Coronary artery (tissue), 2 donors: ENCODE measurements at regions not wholly inside any gene's neighbourhood (a gene's known extent, or its start where the extent isn't known, plus 50 kb on each side); places are given as distances from the start of the nearest gene placed in this dataset.

Experiments used
- DNase-seq: peaks from one replicate; pipeline ENCODE4 v3.0.0-alpha.2; 2017; ENCODE audit warnings: low spot score
- H3K27ac ChIP-seq, 2 donors: fragments of 200-600 bp; sonication (generic); one replicate each; pipeline ENCODE4 v1.5.1; 2016 to 2019
- H3K4me3 ChIP-seq: fragments of 200-600 bp; sonication (generic); 2 replicates; pipeline ENCODE4 v1.5.1; 2016; ENCODE audit warnings: mild to moderate bottlenecking, moderate library complexity
- CTCF ChIP-seq: fragments of 200-600 bp; sonication (generic); IDR thresholded peaks from one replicate; pipeline ENCODE4 v1.5.1; 2019; ENCODE audit warnings: antibody characterized with exemption

GRCh38 chr12:77761286-77761685 is 69.4 kb upstream of the NAV3 start:
- Histone ChIP-seq H3K27ac (no peak overlapping the region), H3K4me3 (no peak overlapping the region)
- no peak for TF ChIP-seq CTCF
- DNase-seq, result no peak

DNA sequence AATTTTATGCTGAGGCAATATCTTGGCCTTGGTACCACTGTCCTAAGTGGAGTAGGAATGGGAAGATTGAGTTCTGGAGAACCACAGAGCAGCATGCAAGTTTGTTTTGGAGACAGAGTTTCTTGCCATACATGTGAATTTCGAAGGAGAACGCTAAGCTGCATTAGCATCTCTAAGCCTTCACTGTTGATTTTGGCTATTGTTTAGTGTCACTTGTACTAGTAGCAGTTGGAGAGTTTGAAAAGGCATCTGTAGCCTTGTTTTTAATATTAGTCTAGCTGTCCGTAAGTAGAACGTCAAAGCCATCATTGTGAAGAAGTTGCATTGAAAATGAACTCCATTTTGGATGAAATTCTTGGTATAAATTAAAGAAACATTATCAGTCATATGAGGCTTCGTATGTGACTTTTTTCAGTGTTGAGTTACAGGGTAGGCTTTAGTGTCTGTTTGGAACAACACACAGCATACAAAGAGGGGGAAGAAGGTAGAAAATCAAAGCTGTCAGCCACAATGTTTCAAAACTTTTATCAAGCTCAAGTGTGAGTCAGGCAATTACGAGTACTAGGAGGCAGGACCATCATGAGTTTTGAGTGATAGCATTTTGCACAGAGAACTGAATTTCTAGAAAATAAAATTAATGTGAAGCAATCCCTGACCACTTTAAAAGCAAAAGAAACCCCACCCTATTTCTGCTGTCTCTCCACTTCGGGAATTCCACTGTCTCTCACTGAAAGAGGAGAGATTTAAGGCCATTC is 70.2 kb upstream of the NAV3 start:
- TF ChIP-seq CTCF, result no peak
- no peak for DNase-seq
- Histone ChIP-seq H3K4me3 (no peak overlapping the region), H3K27ac (no peak overlapping the region)

- TF ChIP-seq CTCF, result no peak
Observed at GRCh38 chr12:77754086-77754485, 76.6 kb upstream of the NAV3 start.

DNA sequence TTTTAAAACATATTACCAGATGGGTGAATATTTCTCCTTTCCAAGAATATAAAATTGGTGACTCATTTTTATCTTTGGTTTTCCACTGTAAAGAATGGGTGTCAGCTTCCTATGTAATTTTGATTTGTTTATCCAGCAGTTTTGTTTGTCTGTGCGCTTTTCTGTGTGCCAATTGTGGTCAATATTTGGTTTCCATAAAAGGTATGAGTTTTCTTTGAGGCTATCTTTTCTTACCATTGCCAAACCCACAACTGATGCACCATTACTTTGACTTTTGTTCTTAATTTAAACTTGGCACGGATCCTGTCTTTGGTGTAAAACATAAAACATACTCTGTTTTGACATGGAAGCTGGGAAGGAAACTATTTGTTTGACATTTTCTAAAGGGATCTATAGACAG is 78.8 kb upstream of the NAV3 start:
- TF ChIP-seq CTCF, result no peak
- H3K4me3 ChIP-seq, result no peak overlapping the region
- no peak for DNase-seq
- no peak overlapping the region for H3K27ac ChIP-seq

More at GRCh38 chr12:77754086-77754485, 76.6 kb upstream of the NAV3 start:
- DNase-seq, result no peak
- Histone ChIP-seq H3K4me3 (no peak overlapping the region), H3K27ac (no peak overlapping the region)

DNA sequence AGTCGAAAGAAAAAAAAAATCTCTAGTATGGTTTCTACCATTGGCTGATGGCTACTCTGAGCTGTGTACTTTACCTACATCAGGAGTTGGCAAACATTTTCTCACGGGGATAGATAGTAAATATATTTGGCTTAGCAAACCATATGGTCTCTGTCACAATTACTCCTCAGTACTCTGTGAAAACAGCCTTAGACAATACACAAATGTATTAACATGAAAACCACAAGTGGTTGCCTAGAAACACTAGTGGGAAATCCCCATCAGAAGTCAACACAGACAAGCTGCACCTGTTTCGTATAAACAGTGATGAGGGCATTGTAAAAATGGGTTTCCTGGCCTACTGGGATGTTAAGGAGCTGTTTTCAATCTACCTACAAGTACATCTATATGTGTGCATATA is 84.6 kb upstream of the NAV3 start:
- H3K27ac ChIP-seq, result no peak overlapping the region
- TF ChIP-seq CTCF, result no peak
- no peak for DNase-seq
- H3K4me3 ChIP-seq, result no peak overlapping the region

- no peak for TF ChIP-seq CTCF
- Histone ChIP-seq H3K4me3 (no peak overlapping the region), H3K27ac (no peak overlapping the region)
- no peak for DNase-seq
Observed at GRCh38 chr12:77745624-77746023, 85.1 kb upstream of the NAV3 start.

DNA sequence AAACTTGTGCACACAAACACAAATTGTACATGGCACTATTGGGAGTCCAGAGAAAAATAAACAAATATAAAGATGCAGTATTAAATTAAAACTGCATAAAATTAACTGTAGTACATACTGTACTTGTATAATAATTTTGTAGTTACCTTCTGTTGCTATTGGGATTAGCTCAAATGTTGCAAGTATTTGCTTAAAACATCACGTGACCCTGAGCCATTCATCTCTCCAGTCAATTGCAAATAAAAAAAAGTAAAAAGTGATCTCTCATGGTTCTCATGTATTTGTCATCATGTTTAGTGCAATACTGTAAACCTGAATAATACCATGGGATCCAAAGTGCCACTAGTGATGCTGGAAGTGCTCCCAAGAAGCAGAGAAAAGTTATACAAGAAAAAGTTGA is 88.1 kb upstream of the NAV3 start:
- TF ChIP-seq CTCF, result no peak
- H3K4me3 ChIP-seq, result no peak overlapping the region
- no peak for DNase-seq
- H3K27ac ChIP-seq, result no peak overlapping the region
